ENCODE measurements at regions not wholly inside any gene's neighbourhood (a gene's known extent, or its start where the extent isn't known, plus 50 kb on each side); places are given as distances from the start of the nearest gene placed in this dataset.

- no peak for DNase-seq (ENCODE audit: low spot score in 2 of 2)
- FAIRE-seq, result no peak
Observed at GRCh38 chr13:105370011-105370650, 1165.3 kb downstream of the EFNB2 start.

- FAIRE-seq, result no peak
- no peak for DNase-seq (ENCODE audit: low spot score in 2 of 2)
Observed at GRCh38 chr13:105368781-105369180, 1166.7 kb downstream of the EFNB2 start.

- FAIRE-seq (no peak), DNase-seq (ENCODE audit: low spot score in 2 of 2) (no peak)
Observed at GRCh38 chr13:105365831-105366230, 1169.6 kb downstream of the EFNB2 start.

- FAIRE-seq (no peak), DNase-seq (ENCODE audit: low spot score in 2 of 2) (no peak)
Observed at GRCh38 chr13:105365021-105365550, 1170.4 kb downstream of the EFNB2 start.

GRCh38 chr13:105364191-105364590 lies 1171.3 kb downstream of the EFNB2 start:
- no peak for DNase-seq (ENCODE audit: low spot score in 2 of 2)

GRCh38 chr13:105363261-105364190 lies 1171.9 kb downstream of the EFNB2 start:
- no peak for FAIRE-seq
- DNase-seq (ENCODE audit: low spot score in 2 of 2), result no peak

More at GRCh38 chr13:105364191-105364590, 1171.3 kb downstream of the EFNB2 start:
- no peak for FAIRE-seq

- DNase-seq (ENCODE audit: low spot score in 2 of 2), result no peak
- no peak for FAIRE-seq
Observed at GRCh38 chr13:105353654-105354053, 1181.8 kb downstream of the EFNB2 start.

- no peak for FAIRE-seq
- no peak for DNase-seq (ENCODE audit: low spot score in 2 of 2)
Observed at GRCh38 chr13:105349082-105349723, 1186.3 kb downstream of the EFNB2 start.

GRCh38 chr13:105346141-105346775 lies 1189.2 kb downstream of the EFNB2 start:
- FAIRE-seq (no peak), DNase-seq (ENCODE audit: low spot score in 2 of 2) (no peak)

- DNase-seq (ENCODE audit: low spot score in 2 of 2), result no peak
- FAIRE-seq, result no peak
Observed at GRCh38 chr13:105345730-105346129, 1189.7 kb downstream of the EFNB2 start.

- FAIRE-seq, result no peak
- DNase-seq (ENCODE audit: low spot score in 2 of 2), result no peak
Observed at GRCh38 chr13:105345131-105345530, 1190.3 kb downstream of the EFNB2 start.

GRCh38 chr13:105343134-105343806 lies 1192.2 kb downstream of the EFNB2 start:
- FAIRE-seq (no peak), DNase-seq (ENCODE audit: low spot score in 2 of 2) (no peak)

- DNase-seq (ENCODE audit: low spot score in 2 of 2), result no peak
- FAIRE-seq, result no peak
Observed at GRCh38 chr13:105342281-105342820, 1193.1 kb downstream of the EFNB2 start.

- no peak for FAIRE-seq
- DNase-seq (ENCODE audit: low spot score in 2 of 2), result no peak
Observed at GRCh38 chr13:105341758-105342157, 1193.7 kb downstream of the EFNB2 start.

- no peak for FAIRE-seq
- no peak for DNase-seq (ENCODE audit: low spot score in 2 of 2)
Observed at GRCh38 chr13:105341256-105341655, 1194.2 kb downstream of the EFNB2 start.

- FAIRE-seq, result no peak
- no peak for DNase-seq (ENCODE audit: low spot score in 2 of 2)
Observed at GRCh38 chr13:105340061-105340606, 1195.3 kb downstream of the EFNB2 start.

GRCh38 chr13:105338773-105339172 lies 1196.7 kb downstream of the EFNB2 start:
- FAIRE-seq (no peak), DNase-seq (ENCODE audit: low spot score in 2 of 2) (no peak)

GRCh38 chr13:105338006-105338405 lies 1197.5 kb downstream of the EFNB2 start:
- FAIRE-seq (no peak), DNase-seq (ENCODE audit: low spot score in 2 of 2) (no peak)

Data from frontal cortex (tissue), 3 donors.